Embryonic facial prominence (tissue), 1 donor: ENCODE measurements at regions not wholly inside any gene's neighbourhood (a gene's known extent, or its start where the extent isn't known, plus 50 kb on each side); places are given as distances from the start of the nearest gene placed in this dataset.

ENCODE experiments used
- DNase-seq: peaks from one replicate; pipeline ENCODE4 v3.0.0-alpha.2; 2016; ENCODE audit errors: extremely low spot score

DNA sequence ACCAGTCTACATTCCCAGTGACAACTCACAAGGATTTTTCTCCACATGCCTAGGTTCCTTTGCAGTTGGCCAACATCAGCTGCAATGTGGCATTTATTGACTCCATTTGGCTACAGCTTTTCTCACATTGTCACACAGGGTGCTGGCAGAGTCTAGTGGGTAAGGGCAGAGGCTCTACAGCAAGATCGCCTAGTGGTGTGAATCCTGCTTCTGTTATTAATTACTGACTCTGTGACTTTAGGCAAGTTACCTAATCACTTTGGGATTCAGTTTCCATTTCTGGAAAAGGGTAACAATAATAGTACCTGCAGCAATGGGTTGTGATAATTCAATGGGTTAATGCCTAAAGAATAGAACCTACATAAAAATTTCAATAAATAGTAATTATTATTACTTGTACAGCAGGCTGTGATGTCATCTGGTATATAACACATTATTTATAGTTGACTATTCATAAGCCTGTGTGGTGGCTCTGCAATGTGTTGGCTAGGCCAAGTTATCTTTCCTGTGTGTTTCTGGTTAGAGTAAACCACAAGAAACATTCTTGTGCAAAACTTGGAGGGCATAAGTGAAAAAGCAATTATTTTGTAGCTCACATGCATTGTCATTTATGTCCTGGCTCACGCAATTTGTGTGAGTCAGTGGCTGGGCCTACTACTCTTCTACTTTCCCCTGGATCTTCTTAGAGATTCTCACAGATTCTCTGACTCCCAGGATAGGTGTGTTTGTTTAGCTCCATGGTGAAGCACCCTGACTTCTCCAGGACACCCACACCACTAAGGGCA lies 59.5 kb downstream of the PTGS2 start:
- DNase-seq = no peak

DNA sequence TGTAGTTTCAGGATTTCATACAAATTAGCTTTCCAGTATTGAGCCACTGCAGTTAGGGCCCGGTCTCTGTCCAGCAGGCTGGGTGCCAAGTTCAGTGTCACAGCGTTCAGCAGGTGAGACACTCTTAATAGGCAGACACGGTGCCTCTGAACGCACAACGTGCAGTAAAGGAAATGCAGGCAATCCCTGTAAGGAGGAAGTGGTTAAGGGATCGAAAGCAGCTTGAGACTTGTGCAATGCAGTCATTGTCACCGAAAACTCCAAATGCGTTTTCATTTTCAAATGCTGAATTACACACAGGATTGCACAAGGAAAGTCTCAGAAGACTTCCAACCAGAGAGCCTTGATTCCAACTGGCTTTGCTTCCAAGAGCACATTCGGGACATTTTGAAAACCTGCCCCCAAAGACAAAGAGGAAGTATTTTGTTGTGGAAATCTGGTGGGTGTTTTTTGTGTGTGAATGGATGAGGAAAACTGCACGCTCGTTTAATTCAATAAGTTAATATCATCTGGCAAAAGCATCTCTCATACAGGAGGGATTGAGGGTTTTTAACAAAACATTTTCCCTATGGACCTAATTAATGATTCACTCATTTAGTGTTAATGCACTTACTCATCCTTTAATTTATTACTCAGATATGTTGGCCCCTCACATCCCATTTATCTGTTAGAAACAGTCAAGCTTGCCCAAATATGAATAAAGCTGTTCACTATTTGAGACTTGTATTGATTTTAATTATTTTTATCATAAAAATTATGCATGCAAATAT lies 61.6 kb downstream of the PTGS2 start:
- DNase-seq = no peak

DNA sequence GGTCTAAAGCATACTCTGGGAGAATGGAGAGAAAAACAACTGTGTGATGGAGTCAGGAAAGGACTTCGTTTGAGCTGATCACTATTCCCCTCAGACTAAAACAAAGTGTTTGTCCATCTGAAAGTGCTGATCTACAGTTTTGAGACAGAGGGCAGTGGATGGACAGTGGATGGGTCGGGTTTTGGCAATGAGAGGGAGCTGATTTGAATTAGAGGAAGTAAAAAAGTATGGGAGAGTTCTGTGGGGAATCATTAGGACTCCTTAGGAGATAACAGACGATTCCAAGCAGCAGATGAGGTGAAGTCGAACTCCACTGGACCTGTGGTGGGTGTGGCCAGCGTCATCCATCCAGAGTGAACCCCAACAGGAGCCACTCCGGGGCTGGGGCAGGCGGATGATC lies 62.3 kb downstream of the PTGS2 start:
- no peak for DNase-seq

DNA sequence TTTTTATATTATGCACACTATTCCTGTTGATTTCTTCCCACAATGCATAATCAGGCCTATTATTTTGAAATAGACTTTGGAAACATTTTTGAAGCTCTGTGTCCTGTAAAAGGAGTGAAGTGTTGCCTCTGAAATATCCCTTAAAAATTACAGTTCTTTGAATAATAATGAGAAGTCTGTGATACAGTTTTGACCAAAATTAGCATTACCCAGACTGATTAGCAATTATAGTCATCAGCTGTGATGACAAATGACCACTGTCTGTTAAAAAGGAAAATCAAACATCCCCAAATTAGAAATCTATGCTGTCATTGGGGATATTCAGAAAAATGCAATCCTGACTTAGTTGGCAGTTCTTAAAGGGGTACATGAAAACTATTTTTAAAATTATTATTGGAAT lies 63.7 kb downstream of the PTGS2 start:
- DNase-seq = no peak

DNA sequence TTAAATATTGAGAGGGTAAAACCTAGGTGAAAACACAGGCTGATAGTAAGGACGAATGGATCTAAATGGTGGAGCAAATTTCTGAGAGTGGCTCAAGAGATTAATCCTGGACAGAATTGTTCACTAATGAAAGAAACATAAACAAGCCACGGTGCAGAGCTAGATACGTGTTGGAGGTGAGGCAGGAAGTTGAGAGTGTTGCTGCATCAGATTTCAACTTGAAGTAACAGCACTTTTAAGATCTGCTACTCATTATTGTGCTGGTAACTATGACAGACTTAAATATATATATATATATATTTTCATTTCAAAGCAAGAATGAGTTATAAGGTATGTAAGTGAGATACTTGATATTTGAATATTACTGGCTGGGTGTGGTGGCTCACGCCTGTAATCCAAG lies 64.9 kb downstream of the PTGS2 start:
- DNase-seq = no peak

DNA sequence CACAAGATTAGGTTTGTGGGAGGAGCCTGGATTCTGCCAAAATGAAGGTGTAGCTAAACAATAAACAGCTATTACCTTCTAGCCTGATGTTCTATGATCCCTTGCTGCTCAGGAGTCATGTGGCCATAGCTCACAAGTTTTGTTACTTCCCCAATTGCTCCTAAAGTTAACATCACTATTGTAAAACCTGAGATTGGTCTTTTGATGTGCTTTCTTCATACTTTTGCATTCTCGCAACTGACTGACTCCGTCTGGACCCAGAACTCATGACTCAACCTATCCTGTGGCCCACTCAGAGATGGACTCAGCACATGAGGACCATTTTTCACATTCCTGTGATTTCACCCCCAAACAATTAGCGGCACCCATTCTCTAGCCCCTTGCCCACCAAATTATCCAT lies 69.1 kb downstream of the PTGS2 start:
- no peak for DNase-seq

DNA sequence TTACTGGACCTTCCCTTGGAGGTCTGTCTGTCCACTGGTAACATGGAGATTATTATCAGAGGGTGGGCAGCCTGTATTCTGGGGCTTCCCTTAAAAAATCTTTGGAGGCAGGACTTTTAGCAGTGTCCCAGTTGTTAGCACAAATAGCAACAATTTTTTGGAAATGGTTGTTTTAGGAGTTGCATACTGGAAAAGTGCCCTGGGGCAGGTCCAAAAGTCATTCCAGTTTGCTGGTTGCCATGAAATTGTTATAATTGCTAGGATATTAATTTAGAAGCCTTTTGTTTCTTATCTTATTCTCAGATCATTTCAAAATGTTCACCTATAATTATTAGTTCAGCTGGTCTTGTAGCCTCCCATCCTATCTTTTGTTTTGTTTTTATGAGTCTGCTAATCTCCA lies 71.0 kb downstream of the PTGS2 start:
- no peak for DNase-seq

DNA sequence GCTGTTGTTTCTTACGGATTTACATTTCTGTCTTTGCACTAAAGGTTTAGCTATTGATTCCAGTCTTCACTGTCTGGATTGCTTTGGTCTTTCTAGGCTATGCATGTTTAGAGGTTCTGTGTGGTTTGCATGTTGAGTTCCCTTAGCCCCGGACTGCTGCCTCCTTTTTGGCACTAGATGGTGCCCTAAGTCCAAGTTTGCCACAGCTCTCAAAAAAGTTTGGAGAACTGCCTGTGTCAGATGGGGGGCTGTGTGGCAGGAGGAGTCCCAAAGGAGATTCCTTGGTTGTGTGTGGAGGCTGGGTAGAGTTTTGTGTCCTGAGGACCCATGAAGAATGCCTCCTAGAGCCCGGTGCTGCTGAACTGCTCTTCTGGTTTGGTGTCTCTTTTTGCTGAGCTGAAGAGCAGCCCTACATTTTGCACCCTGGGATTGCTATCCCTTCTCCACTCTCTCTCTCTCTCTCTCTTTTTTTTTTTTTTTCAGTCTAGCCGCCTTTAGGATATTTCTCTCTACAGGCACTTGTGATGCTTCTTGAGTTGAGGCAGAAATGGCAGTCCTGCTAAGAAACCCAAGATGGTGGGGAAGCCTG lies 74.4 kb downstream of the PTGS2 start:
- no peak for DNase-seq

DNA sequence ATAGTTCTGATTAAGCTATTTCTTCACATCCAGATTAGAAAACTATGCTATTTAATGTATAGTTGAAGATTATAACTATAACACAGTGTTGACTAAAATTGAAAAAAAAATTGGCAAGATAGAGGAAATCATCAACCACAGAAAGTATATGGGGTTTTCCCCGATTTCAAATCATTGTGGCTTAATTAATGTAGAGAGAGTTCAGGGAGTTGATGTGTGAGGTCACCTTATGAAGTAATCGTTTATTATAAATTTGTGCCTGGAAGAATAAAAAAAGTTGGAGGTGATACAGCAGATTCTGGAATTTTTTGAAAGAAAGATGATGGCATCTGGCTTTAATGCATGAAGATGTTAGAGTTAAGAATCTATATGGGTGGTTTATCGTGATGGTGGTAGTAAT lies 84.3 kb downstream of the PTGS2 start:
- no peak for DNase-seq

DNA sequence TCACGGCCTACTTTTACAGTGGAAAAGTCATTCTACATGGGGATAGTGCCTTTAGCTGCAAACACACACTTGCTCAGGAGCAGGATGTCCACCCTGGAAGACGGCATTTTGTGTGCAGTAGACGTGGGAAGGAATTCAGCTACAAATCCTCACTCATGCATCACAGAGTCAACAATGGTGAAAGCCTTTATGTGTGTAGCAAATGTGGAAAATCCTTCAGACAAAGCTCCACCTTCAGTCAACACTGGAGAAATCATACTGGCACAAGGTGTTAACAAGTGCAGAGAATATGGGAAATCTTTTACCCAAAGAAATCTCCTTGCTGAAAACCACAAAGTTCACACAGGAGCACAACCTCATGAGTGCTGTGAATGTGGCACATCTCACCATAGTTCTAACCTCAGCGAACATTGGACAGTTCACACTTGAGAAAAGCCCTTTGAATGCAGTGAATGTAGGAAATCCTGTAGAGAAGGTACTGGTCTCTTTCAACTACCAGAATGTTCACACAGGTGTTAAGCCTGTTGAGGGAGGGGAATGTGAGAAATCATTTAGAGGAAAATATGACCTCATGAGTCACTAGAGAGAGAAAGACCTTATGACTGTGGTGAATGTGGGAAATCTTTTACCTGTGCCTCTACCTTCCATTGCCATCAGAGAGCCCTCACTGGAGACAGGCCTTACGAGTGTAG lies 101.8 kb downstream of the PTGS2 start:
- no peak for DNase-seq

DNA sequence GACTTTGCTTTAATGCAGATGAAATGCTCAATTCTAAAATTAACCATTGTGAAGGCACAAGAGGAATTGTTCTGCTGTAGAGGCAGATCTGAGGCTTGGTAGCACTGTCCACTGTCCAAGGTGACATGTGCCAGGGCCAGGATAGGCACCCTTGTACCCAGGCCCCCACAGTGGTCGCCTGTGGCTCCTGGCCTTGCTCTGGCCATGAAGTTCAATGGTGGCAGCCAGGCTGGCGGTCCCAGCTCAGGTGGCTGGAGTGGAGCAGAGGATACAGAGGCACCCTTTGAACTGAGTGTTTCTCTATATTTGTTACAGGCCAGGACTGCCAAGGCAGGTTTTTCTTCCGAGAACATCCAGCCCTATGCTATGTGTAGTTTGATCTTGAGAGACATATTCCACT lies 102.6 kb downstream of the PTGS2 start:
- DNase-seq = no peak

DNA sequence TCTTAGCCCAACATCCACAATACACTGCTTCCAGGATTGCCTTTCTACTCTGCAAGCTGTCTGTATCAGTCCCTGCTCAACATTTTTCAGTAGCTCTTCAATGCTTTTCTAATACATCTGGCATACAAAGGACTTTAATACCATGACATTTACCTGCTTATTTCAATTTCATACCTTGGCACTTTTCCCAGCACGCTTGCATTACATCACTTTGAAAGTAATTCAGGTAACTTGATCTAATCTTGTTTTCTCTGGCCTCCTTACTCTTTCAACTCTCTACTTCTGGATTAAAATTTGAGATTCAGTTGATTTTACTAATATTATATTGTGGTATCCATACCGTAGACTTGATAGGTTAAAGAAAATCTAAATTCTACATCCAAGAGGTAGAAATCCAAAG lies 103.0 kb downstream of the PTGS2 start:
- DNase-seq = no peak

DNA sequence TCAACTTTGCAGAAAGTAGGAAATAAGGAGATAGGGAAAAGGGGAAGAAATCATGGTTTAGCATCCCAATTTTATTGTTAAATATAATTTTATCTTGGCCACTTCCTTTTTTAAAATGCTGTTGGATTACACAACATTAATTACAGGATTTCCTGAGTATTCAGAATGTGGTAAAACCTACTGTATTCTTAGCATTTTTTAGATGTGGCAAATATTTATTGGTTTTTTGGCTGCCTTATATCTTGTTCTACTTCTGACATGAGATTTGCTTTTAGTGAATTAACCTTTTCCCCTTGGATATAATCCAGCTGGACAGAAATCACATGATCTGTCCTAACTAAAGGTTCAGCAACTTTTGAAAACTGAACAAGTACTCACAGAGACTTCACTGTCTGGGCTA lies 104.9 kb downstream of the PTGS2 start:
- no peak for DNase-seq

DNA sequence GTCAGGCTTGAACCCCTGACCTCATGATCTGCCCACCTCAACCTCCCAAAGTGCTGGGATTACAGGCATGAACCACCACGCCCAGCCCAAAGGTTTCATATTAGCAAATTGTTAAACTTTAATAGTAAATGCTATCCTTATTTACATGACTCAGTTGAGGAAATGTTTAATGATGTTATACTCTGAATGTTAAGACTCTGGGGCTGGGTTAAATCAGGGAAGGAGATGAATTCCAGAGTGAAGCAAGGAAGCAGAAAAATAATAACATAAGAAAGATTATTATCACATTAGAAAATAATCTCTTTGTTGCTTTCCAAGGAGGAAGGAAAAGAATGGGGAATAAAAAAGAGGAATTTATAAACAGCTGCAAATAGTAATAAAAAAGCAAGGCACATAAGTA lies 105.3 kb downstream of the PTGS2 start:
- DNase-seq = no peak

DNA sequence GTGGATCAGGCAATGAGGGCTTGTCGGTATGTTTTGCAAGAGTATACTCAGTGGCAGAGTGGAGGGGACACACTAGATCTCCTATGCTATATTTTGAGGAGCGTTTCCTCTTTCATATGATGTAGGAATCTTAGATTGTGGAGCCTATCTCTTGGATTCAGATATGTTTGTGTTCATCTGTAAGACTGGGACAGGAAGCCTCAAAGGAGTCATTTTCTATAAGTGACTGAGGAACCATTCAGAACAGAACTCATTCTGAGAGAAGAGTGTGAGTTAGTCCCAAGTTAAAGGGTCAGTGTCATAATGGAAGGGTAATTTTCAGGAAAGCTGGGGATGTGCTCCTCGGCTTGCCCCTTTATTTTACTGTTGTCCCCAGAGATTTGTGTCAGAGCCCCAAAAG lies 107.7 kb downstream of the PTGS2 start:
- no peak for DNase-seq

DNA sequence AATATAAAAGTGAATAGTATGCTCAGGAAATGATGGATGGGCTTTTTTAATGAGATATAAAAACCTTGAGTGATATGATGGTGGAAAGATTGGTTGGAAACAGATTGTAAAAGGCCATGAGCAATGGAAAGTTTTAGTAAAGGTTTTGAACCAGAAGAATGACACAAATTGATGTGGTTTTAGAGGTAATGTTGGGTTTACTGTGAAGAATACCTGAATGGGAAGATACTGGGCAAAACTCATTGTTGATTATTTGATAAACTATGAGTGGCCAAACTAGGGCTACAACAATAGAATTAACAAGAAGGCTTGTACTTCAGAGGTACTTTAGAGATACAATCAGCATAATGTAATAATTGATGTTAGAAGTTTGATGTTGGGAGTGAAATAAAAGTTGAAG lies 108.5 kb downstream of the PTGS2 start:
- no peak for DNase-seq

DNA sequence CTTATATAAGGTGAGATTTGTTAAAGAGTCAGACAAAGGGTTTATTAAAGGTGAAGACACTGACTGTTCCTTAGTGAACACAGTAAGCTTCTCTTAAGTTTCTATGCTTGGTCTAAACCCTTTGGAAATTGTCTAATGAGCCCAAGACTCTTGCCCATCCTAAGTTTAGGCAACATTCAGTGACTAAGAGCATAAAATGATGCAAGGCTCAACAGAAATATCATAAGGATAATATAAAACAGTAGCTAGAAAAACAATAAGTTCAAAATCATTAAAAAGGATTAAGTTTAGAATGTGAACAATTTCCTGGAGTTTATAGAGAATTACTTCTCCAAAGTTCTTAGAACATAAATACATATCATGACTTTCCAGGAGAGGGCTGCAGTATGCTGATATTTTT lies 108.9 kb upstream of the PDC start:
- DNase-seq = no peak

DNA sequence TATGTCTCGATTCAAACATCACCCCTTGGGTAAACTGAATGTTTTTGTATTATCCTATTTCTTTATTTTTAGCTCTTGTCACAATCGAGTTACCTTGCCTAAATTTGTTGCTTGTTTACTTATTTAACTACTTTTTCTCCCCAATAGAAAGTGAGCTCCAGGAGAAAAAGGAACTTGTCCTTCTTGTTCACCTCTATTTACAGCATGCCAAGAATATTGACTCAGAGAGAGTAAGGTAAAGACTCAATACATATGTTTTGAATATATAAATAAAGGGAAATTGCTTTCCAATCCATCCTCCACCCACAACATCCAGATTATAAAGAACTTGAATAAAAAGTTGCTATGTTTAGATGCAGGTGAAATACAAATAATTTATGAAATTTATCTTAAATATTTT lies 107.3 kb upstream of the PDC start:
- DNase-seq = no peak

DNA sequence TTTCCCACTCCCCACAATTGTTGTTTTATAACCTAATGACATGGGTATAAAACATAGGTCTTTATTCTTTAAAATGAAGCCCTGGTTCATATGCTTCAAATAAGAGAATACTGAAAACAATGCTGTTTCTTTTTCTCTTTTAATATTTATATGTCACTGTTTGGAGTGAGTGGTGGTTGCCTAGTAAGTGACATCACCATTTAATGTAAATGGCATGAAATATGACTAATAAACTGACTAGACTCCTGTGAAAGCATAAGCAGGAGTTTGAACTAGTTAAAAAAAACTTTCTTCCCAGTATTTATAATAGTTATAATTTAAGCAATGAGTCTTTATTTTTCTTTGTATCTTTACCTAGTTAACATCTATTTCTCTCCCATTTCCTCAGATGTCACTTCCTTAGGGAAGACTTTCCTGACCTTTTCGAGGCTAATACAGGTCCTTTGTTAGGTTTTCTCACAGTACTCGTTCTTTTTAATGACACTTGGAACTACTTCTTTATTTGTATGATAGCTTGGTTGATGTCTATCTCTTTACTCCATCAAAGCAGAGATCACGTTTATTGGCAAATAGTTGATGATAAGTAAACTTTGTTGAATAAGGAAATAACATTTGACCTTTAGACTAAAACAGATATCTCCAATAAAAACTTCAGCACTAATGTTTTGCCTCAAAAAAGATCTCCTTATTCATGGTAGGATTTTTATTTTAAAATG lies 105.4 kb upstream of the PDC start:
- no peak for DNase-seq

DNA sequence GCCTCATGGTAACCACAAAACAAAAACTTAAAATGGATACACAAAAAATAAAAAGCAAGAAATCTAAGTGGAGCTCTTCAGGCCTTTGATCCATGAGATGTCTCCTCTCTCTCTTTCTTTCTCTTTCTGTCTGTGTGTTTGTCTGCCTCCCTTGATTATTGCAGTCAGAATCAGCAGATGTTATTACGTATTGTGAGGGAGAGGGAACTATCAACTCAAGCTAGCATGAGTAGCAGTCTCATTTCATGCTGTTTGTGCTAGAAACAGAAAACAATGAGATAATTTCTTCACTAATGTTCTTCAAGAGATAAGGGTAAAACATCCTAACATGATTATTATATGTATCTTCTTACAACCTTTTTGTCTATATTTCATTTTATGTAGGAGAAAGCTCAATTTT lies 103.7 kb upstream of the PDC start:
- DNase-seq = no peak

DNA sequence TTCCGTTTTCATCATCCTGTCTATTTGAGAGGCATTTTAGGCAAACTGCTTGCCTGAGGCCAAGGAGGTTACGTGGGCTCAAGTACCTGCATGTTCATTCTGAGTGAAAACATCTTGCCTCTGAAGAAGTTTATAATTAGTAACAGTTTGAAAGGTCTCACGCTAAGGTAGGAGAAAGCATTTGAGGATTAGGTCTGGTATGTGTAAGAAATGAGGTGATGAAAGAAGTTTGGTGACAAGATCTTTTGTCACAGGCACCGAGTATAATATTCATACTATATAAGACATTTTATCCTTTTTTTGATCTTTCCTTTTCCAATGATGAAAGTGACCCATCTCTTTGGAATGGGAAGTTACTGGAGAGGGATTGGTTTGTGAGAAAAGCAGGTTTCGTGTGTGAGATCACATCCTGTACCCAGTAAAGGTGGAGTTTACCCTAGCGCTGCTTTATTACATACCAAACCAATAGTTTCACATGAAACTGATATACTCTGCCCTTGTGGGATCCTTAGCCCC lies 98.7 kb upstream of the PDC start:
- no peak for DNase-seq
